Astrocyte (in vitro differentiated cells and primary cell): ENCODE measurements at regions not wholly inside any gene's neighbourhood (a gene's known extent, or its start where the extent isn't known, plus 50 kb on each side); places are given as distances from the start of the nearest gene placed in this dataset.

Source experiments
- DNase-seq: peaks from one replicate; pipeline ENCODE4 v3.0.0-alpha.2; 2010; ENCODE audit warnings: low read depth
- FAIRE-seq: peaks from 2 replicates; lab custom pipeline; 2011; peaks lifted over from hg19 to GRCh38; lab: Jason Lieb, UNC
- H2AFZ ChIP-seq: 2 replicates; pipeline ENCODE4 v1.6.0; 2012; ENCODE audit warnings: low read depth, low read length, inconsistent platforms
- H3K27ac ChIP-seq: 2 replicates; pipeline ENCODE4 v1.5.1; 2011; ENCODE audit warnings: low read depth, low read length, inconsistent platforms
- H3K27me3 ChIP-seq: 2 replicates; pipeline ENCODE4 v1.6.0; 2011; ENCODE audit warnings: low read length, inconsistent platforms; ENCODE audit not compliant: insufficient read depth
- H3K36me3 ChIP-seq: 2 replicates; pipeline ENCODE4 v1.5.1; 2011; ENCODE audit warnings: low read length, inconsistent platforms; ENCODE audit not compliant: insufficient read depth
- H3K4me1 ChIP-seq: 2 replicates; pipeline ENCODE4 v1.5.1; 2011; ENCODE audit warnings: low read length, inconsistent platforms; ENCODE audit not compliant: insufficient read depth
- H3K4me2 ChIP-seq: 2 replicates; pipeline ENCODE4 v1.6.0; 2012; ENCODE audit warnings: low read length, inconsistent platforms
- H3K4me3 ChIP-seq: 2 replicates; pipeline ENCODE4 v1.5.1; 2011; ENCODE audit warnings: low read depth, mild to moderate bottlenecking, low read length, inconsistent platforms; ENCODE audit not compliant: insufficient read depth
- H3K79me2 ChIP-seq: 2 replicates; pipeline ENCODE4 v1.6.0; 2012; ENCODE audit warnings: mild to moderate bottlenecking, low read length, inconsistent platforms; ENCODE audit not compliant: insufficient read depth
- H3K9ac ChIP-seq: 2 replicates; pipeline ENCODE4 v1.6.0; 2012; ENCODE audit warnings: mild to moderate bottlenecking, low read length, inconsistent platforms
- H3K9me3 ChIP-seq: 2 replicates; pipeline ENCODE4 v1.5.1; 2012; ENCODE audit warnings: low read depth, mild to moderate bottlenecking, low read length, inconsistent platforms; ENCODE audit not compliant: insufficient read depth
- H4K20me1 ChIP-seq: 2 replicates; pipeline ENCODE4 v1.6.0; 2012; ENCODE audit warnings: low read length, inconsistent platforms; ENCODE audit not compliant: insufficient read depth
- H3K27ac Mint-ChIP-seq: one replicate; pipeline ENCODE4 v1.8.0; 2021; ENCODE audit warnings: mild to moderate bottlenecking, mixed read lengths; ENCODE audit not compliant: unreplicated experiment
- H3K27me3 Mint-ChIP-seq: one replicate; pipeline ENCODE4 v1.8.0; 2021; ENCODE audit warnings: low read depth, mixed read lengths; ENCODE audit not compliant: unreplicated experiment
- H3K36me3 Mint-ChIP-seq: one replicate; pipeline ENCODE4 v1.8.0; 2021; ENCODE audit warnings: low read depth, mixed read lengths; ENCODE audit not compliant: unreplicated experiment
- H3K4me1 Mint-ChIP-seq: one replicate; pipeline ENCODE4 v1.8.0; 2021; ENCODE audit warnings: low read depth, mixed read lengths; ENCODE audit not compliant: unreplicated experiment
- H3K4me3 Mint-ChIP-seq: one replicate; pipeline ENCODE4 v1.8.0; 2021; ENCODE audit warnings: mild to moderate bottlenecking, moderate library complexity, mixed read lengths; ENCODE audit not compliant: unreplicated experiment
- H3K9me3 Mint-ChIP-seq: one replicate; pipeline ENCODE4 v1.8.0; 2021; ENCODE audit warnings: mild to moderate bottlenecking, mixed read lengths; ENCODE audit not compliant: unreplicated experiment
- CTCF ChIP-seq: IDR thresholded peaks from 2 replicates; pipeline ENCODE4 v1.5.1; 2011; ENCODE audit warnings: low read depth, mild to moderate bottlenecking, inconsistent platforms, low read length, moderate library complexity; ENCODE audit not compliant: insufficient read depth
- EZH2 ChIP-seq: IDR thresholded peaks from 2 replicates; pipeline ENCODE4 v1.6.1; 2012; ENCODE audit warnings: mild to moderate bottlenecking, low read length, inconsistent platforms; ENCODE audit not compliant: insufficient read depth

GRCh38 chr5:164680812-164681520, 1175.5 kb downstream of the MAT2B start:
- H3K4me1 Mint-ChIP-seq = no peaks in the 10 kb centered on the region
- H2AFZ ChIP-seq = no peak overlapping the region
- no peak overlapping the region for H3K4me3 Mint-ChIP-seq
- H3K4me3 ChIP-seq = no peak overlapping the region
- H3K36me3 ChIP-seq = no peaks in the 10 kb centered on the region
- peaks cover 2% of the 10 kb centered on the region for H3K9me3 Mint-ChIP-seq
- no peaks in the 10 kb centered on the region for H3K9me3 ChIP-seq
- FAIRE-seq (no peak), DNase-seq (no peak)
- no peak overlapping the region for H3K27ac ChIP-seq
- H3K79me2 ChIP-seq = no peaks in the 10 kb centered on the region
- H3K27ac Mint-ChIP-seq = no peak overlapping the region
- TF ChIP-seq CTCF (no peak), EZH2 (no peak)
- H3K27me3 ChIP-seq = no peaks in the 10 kb centered on the region
- no peaks in the 10 kb centered on the region for H4K20me1 ChIP-seq
- H3K27me3 Mint-ChIP-seq = no peaks in the 10 kb centered on the region
- H3K9ac ChIP-seq = no peak overlapping the region
- no peaks in the 10 kb centered on the region for H3K36me3 Mint-ChIP-seq
- no peaks in the 10 kb centered on the region for H3K4me1 ChIP-seq
- no peak overlapping the region for H3K4me2 ChIP-seq

- H4K20me1 ChIP-seq = no peaks in the 10 kb centered on the region
- no peaks in the 10 kb centered on the region for H3K79me2 ChIP-seq
- Mint-ChIP-seq H3K27me3 (no peaks in the 10 kb centered on the region), H3K4me1 (no peaks in the 10 kb centered on the region), H3K9me3 (no peaks in the 10 kb centered on the region), H3K27ac (no peak overlapping the region), H3K36me3 (no peaks in the 10 kb centered on the region), H3K4me3 (no peak overlapping the region)
- H3K9me3 ChIP-seq = no peaks in the 10 kb centered on the region
- H3K4me2 ChIP-seq = no peak overlapping the region
- no peaks in the 10 kb centered on the region for H3K4me1 ChIP-seq
- no peaks in the 10 kb centered on the region for H3K27me3 ChIP-seq
- H3K27ac ChIP-seq = no peak overlapping the region
- no peak for TF ChIP-seq CTCF
- no peak for TF ChIP-seq EZH2
- H3K36me3 ChIP-seq = no peaks in the 10 kb centered on the region
- H3K4me3 ChIP-seq = no peak overlapping the region
- no peak overlapping the region for H2AFZ ChIP-seq
- no peak for DNase-seq
- no peak overlapping the region for H3K9ac ChIP-seq
- FAIRE-seq = no peak
These were observed 1182.0 kb downstream of the MAT2B start for GRCh38 chr5:164687391-164687790.

- H3K4me1 Mint-ChIP-seq = no peaks in the 10 kb centered on the region
- FAIRE-seq = no peak
- no peaks in the 10 kb centered on the region for H3K36me3 Mint-ChIP-seq
These were observed 1183.0 kb downstream of the MAT2B start for GRCh38 chr5:164688437-164688836.

More at GRCh38 chr5:164688437-164688836, 1183.0 kb downstream of the MAT2B start:
- H3K79me2 ChIP-seq = no peaks in the 10 kb centered on the region
- no peaks in the 10 kb centered on the region for H3K9me3 ChIP-seq
- no peak overlapping the region for H3K4me3 ChIP-seq
- Mint-ChIP-seq H3K4me3 (no peak overlapping the region), H3K9me3 (no peaks in the 10 kb centered on the region), H3K27ac (no peak overlapping the region), H3K27me3 (no peaks in the 10 kb centered on the region)
- H4K20me1 ChIP-seq = no peaks in the 10 kb centered on the region
- TF ChIP-seq CTCF (no peak), EZH2 (no peak)
- no peak overlapping the region for H3K9ac ChIP-seq
- H3K27ac ChIP-seq = no peak overlapping the region
- no peaks in the 10 kb centered on the region for H3K27me3 ChIP-seq
- no peaks in the 10 kb centered on the region for H3K36me3 ChIP-seq
- DNase-seq = no peak
- H2AFZ ChIP-seq = no peak overlapping the region
- no peak overlapping the region for H3K4me2 ChIP-seq
- no peaks in the 10 kb centered on the region for H3K4me1 ChIP-seq
